HG03039 (cell line): ENCODE measurements at regions not wholly inside any gene's neighbourhood (a gene's known extent, or its start where the extent isn't known, plus 50 kb on each side); places are given as distances from the start of the nearest gene placed in this dataset.

Source experiments
- ATAC-seq: cut with Tn5 transposase; IDR thresholded peaks from one replicate; pipeline ENCODE4 v1.9.1; 2021; ENCODE audit warnings: mild to moderate bottlenecking, moderate library complexity; ENCODE audit not compliant: unreplicated experiment

DNA sequence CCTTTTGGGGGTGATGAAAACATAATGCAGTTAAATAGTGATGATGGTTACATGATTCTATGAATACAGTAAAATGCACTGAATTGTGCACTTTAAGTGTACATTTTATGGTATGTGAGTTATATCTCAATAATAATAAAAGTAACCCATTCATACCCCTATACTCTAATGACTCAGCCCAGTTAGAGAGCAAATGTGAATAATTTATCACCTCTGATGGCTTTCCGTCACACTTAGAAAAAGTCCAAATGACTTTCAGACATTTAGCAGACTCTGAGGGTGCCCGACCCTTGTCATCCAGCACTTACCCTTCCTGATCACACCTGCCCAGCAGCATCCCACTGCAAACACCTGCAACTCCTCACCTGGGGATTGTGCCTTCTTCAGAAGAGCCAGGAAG, 148.1 kb upstream of the MAF start:
- ATAC-seq: no peak

GRCh38 chr16:79747688-79748087, 147.2 kb upstream of the MAF start:
- no peak for ATAC-seq

GRCh38 chr16:79740252-79740651, 139.7 kb upstream of the MAF start:
- no peak for ATAC-seq

DNA sequence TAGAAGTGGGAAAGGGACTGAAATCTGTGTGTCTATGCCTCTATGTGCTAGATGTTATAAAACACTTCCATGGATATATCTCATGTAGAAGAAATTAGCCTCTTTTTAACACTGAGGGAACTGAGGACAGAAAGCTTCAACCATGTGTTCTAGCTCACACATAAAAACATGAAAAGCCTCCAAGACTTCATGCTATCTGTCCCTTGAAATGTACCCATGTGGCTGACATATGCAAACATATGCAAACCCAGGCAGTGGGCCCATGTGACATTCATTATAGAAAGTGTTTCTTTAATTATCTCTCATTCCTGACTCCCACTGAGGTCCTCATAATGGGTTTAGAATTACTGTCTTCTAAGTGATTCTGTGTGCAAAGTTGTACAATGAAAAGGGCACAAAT, 134.7 kb upstream of the MAF start:
- no peak for ATAC-seq

DNA sequence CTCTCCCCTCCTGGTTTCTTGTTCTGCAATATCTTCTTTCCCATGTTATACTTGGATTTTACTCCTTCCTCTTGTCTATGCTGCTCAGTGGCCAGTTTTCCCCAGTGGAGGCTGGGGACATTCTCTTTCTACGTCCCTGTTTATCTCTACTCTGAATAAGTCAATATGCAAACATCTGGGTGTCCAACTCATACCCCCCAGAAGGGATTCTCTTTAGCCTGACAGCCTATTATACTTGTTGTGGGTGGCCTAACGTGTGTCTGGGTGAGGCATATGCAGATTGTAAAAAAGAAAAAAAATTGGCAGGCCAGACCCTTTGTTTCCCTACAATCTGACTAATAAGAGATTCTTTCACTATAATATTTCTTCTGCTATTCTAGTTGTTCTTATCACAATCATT, 134.2 kb upstream of the MAF start:
- no peak for ATAC-seq

- ATAC-seq: no peak
These were observed 128.3 kb upstream of the MAF start for GRCh38 chr16:79728923-79729240.

DNA sequence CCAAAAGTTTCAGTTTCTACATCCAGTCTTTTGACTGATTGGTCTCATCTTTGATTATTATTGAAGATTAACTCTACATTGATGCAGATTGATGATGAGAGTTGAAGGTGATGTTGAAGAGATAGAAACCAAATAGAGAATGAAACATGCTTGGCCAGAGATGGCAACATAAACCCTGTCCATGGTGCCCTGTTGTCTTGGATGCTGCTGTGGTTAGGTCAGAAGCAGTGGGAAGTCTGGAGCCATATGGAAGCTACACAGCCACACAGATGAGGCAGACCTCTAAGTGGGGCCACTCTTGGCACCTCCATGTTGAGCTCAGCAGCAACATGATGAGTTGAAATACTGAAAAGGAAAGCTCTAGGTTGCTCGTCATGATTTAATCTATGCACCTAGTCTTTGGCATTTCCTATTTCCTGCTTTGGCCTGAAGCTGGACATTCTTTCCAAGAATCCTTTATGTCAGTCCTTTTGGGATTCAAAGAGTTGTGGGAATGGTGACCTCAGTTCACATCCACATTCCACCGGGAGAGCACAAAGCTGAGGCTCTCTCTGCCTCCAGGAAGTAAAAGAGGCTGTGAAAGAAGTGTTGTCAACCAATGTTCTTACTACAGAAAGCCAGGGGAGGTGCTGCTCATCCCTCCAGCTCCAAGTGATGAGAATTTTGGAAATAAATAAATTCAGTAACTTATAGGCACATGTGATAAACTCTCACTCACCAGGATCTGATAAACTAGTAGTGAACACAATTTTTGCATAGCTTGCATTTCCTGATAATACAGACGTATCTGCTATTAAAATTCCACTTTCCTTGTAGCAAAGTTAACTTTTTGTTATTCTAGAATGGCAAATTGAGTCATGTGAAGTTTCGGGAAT, 127.7 kb upstream of the MAF start:
- ATAC-seq: no peak

- no peak for ATAC-seq
These were observed 126.4 kb upstream of the MAF start for GRCh38 chr16:79726902-79727301.

GRCh38 chr16:79725051-79725450, 124.5 kb upstream of the MAF start:
- no peak for ATAC-seq

- ATAC-seq: no peak
These were observed 123.1 kb upstream of the MAF start for GRCh38 chr16:79723583-79724168.

DNA sequence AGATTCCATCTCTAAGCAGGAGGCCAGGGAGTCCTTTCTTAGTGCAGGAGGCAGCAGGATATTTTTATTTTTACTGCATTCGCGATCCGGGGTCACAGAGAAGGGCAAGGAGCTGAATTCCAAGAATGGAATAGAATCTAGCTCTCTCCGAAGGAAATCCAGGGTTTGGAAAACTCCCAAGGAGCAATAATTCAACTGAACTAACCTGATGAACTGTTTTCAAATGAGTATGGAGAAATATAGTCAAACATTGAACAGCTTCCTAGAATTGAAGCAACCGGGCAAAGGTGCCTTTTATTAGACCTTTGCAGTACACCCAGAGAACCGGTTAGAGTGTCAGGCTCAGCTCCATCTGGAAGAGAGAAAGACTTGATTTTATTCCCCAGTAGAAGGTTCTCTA, 120.7 kb upstream of the MAF start:
- ATAC-seq: no peak

GRCh38 chr16:79717333-79718137, 117.0 kb upstream of the MAF start:
- no peak for ATAC-seq

DNA sequence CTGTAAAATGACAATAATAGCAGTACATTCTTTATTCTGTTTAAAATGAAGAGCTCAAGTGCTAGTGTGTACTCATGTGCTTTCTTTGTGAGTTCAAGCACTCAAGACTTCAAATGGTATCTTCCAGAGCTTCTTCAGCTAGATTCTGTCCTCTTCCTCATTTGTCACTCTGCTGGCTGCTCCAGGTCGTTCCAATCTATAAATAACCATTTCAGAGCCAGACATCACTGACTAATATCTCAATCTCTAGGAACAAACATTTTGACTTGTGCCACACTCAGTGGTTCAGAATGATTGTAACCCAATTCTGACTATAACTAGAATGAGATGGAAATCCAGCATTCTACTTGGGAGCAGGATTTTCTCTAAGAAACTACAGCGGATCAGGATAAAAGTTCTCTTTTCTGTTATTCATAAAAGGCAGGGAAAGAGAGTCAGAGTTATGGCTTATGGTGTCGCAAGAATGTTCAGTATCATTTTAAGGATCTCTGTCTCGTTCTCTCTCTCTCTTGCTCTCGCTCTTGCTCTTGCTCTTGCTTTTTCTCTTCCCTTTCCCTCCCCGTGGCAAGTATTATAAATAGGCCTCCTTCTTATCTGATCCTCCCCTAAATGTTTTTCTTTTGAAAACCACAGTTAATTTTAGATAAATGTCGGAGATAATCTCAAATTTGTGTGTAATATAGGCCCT, 116.3 kb upstream of the MAF start:
- ATAC-seq: no peak

DNA sequence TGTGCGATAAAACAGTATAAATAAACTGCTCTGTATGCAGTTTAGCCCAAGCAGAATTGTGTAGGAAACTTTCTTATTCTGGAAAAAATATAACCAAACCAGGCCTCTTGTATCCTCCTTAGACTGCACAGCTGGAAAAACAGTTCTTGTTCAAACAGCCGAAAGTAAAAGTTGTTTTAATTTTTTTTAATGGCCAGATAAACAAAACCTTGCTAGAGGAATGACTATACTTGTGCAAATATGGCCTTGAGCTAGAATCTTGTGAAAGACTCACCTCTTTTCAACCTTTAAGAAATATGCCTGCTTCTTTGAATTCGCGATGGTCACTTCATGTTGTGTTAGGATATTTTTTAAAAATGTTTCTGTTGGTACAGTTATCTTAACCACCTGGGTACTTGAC, 114.5 kb upstream of the MAF start:
- ATAC-seq: no peak

GRCh38 chr16:79714440-79714839, 113.9 kb upstream of the MAF start:
- no peak for ATAC-seq

DNA sequence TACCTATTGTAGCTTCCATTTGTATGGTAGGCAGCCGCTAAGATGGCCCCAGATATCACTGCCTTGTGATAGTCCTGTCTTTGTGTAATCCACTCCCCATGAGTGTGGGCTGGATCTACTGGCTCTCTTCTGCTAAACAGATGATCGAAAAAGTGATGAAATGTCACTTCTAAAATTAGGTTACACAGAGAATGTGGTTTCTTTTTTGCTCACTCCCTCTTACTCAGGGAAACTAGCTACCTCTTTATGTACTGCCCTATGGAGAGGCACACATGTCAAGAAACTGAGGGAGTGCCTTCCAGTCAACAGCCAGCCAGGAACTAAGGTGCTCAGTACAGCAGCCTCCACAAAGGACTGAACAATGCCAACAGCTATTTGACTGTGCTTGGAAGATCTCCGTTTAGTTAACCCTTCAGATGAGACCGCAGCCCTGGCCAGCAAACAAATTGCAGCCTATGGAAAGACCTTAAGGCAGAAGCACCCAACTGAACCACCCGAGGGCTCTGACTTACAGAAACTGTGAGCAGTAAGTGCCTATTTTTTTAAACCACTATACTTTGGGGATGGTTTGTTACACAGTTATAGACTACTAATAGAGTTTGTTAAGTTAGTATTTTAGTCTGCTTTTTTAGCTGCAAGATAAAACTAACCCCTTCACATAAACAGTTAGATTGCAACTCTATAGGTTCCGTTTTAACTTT, 113.2 kb upstream of the MAF start:
- ATAC-seq: no peak

- ATAC-seq: no peak
These were observed 111.7 kb upstream of the MAF start for GRCh38 chr16:79712276-79712675.

DNA sequence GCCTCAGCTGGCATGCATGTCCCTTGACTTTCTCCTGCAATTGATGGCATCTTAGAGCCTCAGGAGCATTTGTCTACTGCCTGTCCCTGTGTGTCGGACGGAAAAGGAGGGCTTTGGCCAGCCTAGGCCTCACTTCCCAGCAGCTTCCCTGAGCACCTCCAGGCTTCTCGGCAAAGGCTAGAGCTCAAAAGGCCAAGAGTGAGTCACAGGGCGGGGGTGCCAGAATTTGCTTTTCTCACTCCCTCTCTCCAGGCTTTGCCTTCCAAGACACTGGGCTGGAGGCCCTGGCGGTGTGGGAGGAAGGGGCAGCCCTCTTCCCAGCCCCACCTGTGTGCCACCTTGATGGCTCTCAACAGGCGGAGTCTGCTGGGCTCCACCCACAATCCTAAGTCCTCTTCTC, 107.3 kb upstream of the MAF start:
- ATAC-seq: no peak

- ATAC-seq: no peak
These were observed 102.5 kb upstream of the MAF start for GRCh38 chr16:79703066-79703465.

DNA sequence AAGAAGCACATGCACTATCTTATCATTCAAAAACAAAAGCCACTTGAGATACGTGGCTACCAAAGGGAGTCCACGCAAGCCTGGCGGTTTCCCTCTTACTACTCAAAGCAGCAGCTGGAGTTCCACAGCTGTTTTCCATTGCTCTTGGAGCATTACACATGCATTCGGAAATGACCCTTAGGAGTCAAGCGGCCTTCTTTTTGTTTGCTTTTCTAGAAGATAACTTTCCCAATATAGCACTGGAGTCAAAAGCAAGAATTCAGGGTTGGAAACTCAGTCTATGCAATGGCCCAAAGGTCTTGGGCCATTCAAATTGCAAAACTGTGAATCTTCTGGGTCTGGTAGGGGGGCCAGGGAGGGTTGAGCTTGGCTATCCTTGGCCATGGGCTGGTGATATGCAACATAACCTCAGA, 97.8 kb upstream of the MAF start:
- ATAC-seq: no peak
